AG08396 (cell line): ENCODE measurements at regions not wholly inside any gene's neighbourhood (a gene's known extent, or its start where the extent isn't known, plus 50 kb on each side); places are given as distances from the start of the nearest gene placed in this dataset.
"Not testable (repeated sequence)": the region's sequence is repeated elsewhere in the genome, so short reads cannot be mapped to it uniquely, and the experiment has no call there.

Experiments used
- DNase-seq: peaks from one replicate; pipeline ENCODE4 v3.0.0; 2012; ENCODE audit warnings: low spot score, mixed read lengths

- no peak for DNase-seq
These were observed 80.8 kb upstream of the SLC8A3 start for GRCh38 chr14:70269582-70269981.

GRCh38 chr14:70268760-70269159 lies 80.0 kb upstream of the SLC8A3 start:
- no peak for DNase-seq

DNA sequence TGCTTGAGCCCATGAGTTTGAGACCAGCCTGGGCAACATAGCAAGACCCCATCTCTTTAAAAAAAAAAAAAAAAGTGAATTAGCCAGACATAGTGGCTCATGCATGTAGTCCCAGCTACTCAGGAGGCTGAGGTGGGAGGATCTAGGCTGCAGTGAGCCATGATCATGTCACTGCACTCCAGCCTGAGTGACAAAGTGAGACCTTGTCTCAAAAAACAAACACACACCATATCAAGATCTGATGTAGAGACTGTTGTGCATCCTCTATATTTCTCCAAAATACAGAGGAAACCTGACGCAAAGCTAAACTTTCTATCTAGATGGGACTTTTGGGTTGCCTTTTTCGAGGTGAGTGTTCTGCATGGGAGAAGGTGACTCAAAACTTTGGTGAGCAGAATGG lies 77.4 kb upstream of the SLC8A3 start:
- no peak for DNase-seq

GRCh38 chr14:70265422-70265821 lies 76.7 kb upstream of the SLC8A3 start:
- no peak for DNase-seq

- DNase-seq: no peak
These were observed 70.7 kb upstream of the SLC8A3 start for GRCh38 chr14:70259420-70259819.

DNA sequence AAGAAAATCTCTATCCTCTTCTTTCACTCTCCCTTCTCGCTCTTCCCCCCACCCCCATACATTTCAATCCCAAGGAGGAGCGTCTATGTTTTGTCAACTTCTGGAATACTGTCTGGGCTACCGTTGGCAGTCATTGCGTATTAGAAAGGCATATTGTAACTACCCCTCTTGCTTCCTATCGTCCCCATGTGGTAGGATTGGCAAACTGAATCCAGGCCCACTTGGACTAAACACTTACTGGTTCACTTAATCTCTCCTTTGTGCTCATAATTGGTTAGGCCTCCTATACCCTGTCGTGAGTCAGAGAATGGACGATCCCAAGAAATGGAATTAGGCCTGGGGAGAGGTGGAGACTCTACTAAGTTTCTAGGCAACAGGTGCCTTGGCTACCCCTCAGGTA lies 68.8 kb upstream of the SLC8A3 start:
- no peak for DNase-seq

DNA sequence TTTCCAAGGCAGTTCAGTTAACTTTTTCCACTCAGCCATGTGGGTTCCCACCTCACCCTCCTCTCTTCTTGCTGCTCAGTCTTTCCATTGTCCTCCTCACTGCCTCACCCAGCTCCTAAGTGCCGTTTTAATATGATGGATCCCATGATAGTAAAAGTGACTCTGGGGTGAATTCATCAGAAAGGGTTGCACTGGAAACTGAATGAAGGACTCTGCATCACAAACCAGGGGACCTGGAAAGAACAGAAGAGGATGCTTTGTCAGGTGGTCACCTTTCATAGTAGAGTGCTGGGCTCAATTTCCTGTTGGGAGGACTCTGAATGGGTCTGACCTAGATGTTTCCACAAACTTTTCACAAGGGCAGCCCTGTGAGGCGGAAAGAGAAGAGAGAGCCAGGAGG lies 67.8 kb upstream of the SLC8A3 start:
- DNase-seq: no peak

DNA sequence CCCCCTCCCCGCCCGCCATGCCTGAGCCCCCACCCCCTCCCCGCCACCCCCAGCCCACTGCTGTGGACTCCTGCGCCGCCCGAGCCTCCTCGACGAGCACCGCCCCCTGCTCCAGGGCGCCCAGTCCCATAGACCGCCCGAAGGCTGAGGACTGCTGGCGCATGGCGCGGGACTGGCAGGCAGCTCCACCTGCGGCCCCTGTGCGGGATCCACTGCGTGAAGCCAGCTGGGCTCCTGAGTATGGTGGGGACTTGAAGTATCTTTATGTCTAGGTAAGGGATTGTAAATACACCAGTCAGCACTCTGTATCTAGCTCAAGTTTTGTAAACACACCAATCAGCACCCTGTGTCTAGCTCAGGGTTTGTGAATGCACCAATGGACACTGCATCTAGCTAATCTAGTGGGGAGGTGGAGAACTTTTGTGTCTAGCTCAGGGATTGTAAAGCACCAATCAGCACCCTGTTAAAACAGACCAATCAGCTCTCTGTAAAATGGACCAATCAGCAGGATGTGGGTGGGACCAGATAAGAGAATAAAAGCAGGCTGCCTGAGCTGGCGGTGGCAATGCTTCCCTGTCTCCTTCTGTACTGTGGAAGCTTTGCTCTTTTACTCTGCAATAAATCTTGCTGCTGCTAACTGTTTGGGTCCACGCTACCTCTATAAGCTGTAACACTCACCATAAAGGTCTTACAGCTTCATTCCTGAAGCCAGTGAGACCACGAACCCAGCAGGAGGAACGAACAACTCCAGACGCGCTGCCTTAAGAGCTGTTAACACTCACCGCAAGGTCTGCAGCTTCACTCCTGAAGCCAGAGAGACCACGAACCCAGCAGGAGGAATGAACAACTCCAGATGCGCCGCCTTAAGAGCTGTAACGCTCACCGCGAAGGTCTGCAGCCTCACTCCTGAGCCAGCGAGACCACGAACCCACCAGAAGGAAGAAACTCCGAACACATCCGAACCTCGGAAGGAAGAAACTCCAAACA lies 66.6 kb upstream of the SLC8A3 start:
- DNase-seq: not testable (repeated sequence)

GRCh38 chr14:70254476-70254961 lies 65.8 kb upstream of the SLC8A3 start:
- peak; percentile 14 for DNase-seq

GRCh38 chr14:70253547-70253946 lies 64.8 kb upstream of the SLC8A3 start:
- DNase-seq: not testable (repeated sequence)

DNA sequence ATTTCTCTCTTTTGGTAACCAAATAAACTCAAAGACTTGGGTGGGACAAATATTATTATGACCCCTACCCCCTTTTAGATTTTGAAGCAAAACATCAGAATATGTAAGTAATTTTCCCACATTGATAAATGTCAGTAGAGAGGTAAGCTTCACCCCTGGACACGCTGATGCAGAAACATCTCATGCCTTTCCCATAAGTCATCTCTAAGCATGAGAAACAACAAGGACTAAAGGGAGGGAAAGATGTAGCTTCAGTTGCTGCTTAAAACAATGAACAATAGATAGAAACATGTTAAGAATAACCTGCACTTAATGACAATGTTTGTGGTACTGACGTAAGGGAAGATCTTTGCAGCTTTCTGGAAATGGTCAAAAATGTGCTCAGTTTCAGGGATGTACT lies 56.3 kb upstream of the SLC8A3 start:
- DNase-seq: no peak

DNA sequence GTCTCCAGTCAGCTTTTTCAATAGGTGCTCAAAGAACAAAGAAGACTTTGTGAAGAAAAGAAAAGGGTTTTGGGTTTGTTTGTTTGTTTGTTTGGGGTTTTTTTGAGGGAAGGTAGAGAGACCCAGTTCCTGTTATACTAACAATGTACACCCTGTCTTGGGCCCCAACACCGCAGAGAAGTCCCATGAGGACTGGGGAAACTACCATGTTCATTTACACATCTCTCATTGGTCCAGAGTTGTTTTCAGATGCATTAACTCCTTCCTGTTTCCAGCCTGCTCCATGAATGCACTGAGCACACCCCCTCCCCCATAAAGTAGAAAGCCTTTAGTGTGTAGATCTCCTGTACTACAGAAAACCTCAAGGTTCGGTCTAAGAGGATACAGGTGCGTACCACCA lies 51.1 kb upstream of the SLC8A3 start:
- no peak for DNase-seq

DNA sequence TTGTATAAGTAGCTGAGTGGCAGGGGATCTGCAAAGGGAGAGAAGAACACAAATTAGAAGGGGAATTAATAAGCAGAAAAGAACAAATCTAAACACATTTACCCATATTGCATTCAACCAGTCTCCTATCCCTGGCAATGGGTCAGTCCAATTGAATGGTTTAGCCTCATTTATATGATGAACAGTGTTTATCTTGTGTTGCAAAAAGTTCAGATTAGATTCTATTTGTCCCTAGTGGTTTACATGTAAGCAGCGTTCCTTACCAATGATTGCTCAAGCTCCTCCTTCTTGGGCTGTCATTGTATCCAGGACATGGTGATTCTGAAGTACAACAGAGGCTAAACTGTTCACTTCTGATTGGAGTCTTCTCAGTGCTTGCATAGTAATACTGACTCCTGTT lies 49.9 kb upstream of the SLC8A3 start:
- DNase-seq: not testable (repeated sequence)
